SK-N-SH (cell line): ENCODE measurements at regions not wholly inside any gene's neighbourhood (a gene's known extent, or its start where the extent isn't known, plus 50 kb on each side); places are given as distances from the start of the nearest gene placed in this dataset.

Experiments used
- CTCF ChIP-seq: fragments of 200-600 bp; sonication (generic); IDR thresholded peaks from 2 replicates; pipeline ENCODE4 v1.6.1; 2017; ENCODE audit warnings: antibody characterized with exemption, mild to moderate bottlenecking, moderate library complexity
- ELF1 ChIP-seq: IDR thresholded peaks from 2 replicates; pipeline ENCODE4 v1.4.0; 2012
- EP300 ChIP-seq, 2 experiments: IDR thresholded peaks; 2 replicates each; pipeline versions ENCODE4 v1.4.0 to v1.6.1; 2012; ENCODE audit warnings: borderline replicate concordance in 1 of 2, low read depth in 1 of 2, low read length in 1 of 2
- FOXJ3 ChIP-seq: sonication (generic); formaldehyde crosslinking; IDR thresholded peaks from 2 replicates; pipeline ENCODE4 v1.5.1; 2020; ENCODE audit warnings: mild to moderate bottlenecking, missing genetic modification reagents
- MAX ChIP-seq: IDR thresholded peaks from 2 replicates; pipeline ENCODE4 v1.4.0; 2012; ENCODE audit warnings: low read depth
- MEF2A ChIP-seq: IDR thresholded peaks from 2 replicates; pipeline ENCODE4 v1.4.0; 2012; ENCODE audit warnings: low read depth, borderline replicate concordance
- NRF1 ChIP-seq: IDR thresholded peaks from 2 replicates; pipeline ENCODE4 v1.6.1; 2012; ENCODE audit warnings: low read depth, mild to moderate bottlenecking, low read length
- POLR2AphosphoS5 ChIP-seq: IDR thresholded peaks from 2 replicates; pipeline ENCODE4 v1.6.1; 2012; ENCODE audit warnings: low read depth, low read length
- RCOR1 ChIP-seq: fragments of 150-350 bp; IDR thresholded peaks from 2 replicates; pipeline ENCODE4 v1.6.1; 2017; ENCODE audit warnings: antibody characterized with exemption, low read length
- RXRA ChIP-seq: IDR thresholded peaks from 2 replicates; pipeline ENCODE4 v1.4.0; 2012; ENCODE audit warnings: low read depth, mild to moderate bottlenecking, borderline replicate concordance
- TAF1 ChIP-seq: IDR thresholded peaks from 2 replicates; pipeline ENCODE4 v1.6.1; 2012; ENCODE audit warnings: low read depth, mild to moderate bottlenecking, low read length, moderate library complexity, borderline replicate concordance
- TCF12 ChIP-seq: IDR thresholded peaks from 2 replicates; pipeline ENCODE4 v1.4.0; 2012

GRCh38 chr10:33473688-33474087 is 139.2 kb upstream of the NRP1 start:
- TF ChIP-seq TCF12 (no peak), MAX (no peak), CTCF (no peak), NRF1 (no peak), EP300 (IDR thresholded peaks at IDR 0.05; ENCODE audit: borderline replicate concordance in 1 of 2, low read depth in 1 of 2, low read length in 1 of 2) (no peak), TAF1 (no peak), RXRA (no peak), POLR2AphosphoS5 (no peak), RCOR1 (no peak), FOXJ3 (no peak), ELF1 (no peak), MEF2A (no peak)
